Body of pancreas (tissue), 4 donors: ENCODE measurements at regions not wholly inside any gene's neighbourhood (a gene's known extent, or its start where the extent isn't known, plus 50 kb on each side); places are given as distances from the start of the nearest gene placed in this dataset.

Experiments
- ATAC-seq: fragments of 150-250 bp; one replicate; pipeline ENCODE4 v1.9.1; 2016
- DNase-seq, 4 donors: peaks; one replicate each; pipeline ENCODE4 v3.0.0-alpha.2; 2019
- H3K27ac ChIP-seq, 4 donors: fragments of 200-600 bp; sonication (generic); 1 replicate in 3 of 4; 2 replicates in 1 of 4; pipeline versions ENCODE4 v1.5.1 to v1.6.1; 2016 to 2019; ENCODE audit warnings: mild to moderate bottlenecking in 1 of 4, mixed read lengths in 1 of 4, moderate library complexity in 1 of 4
- H3K27me3 ChIP-seq, 2 donors: fragments of 200-600 bp; sonication (generic); one replicate each; pipeline ENCODE4 v1.6.0; 2016; ENCODE audit warnings: mild to moderate bottlenecking in 1 of 2
- H3K36me3 ChIP-seq, 2 donors: fragments of 200-600 bp; sonication (generic); replicated peaks in 1 of 2; 2 replicates each; pipeline ENCODE4 v1.5.1; 2016; ENCODE audit warnings: low read depth in 2 of 2; ENCODE audit not compliant: insufficient read depth in 1 of 2
- H3K4me1 ChIP-seq: fragments of 200-600 bp; sonication (generic); one replicate; pipeline ENCODE4 v1.6.0; 2016
- H3K4me3 ChIP-seq, 2 donors: fragments of 200-600 bp; sonication (generic); 1 replicate in 1 of 2; 2 replicates in 1 of 2; pipeline ENCODE4 v1.5.1; 2016 to 2019
- H3K9me3 ChIP-seq, 3 donors: fragments of 200-600 bp; sonication (generic); 1 replicate in 2 of 3; 2 replicates in 1 of 3; pipeline ENCODE4 v1.5.1; 2016
- POLR2A ChIP-seq, 3 donors: fragments of 450-650 bp; IDR thresholded peaks; one replicate each; pipeline ENCODE4 v1.6.1; 2016; ENCODE audit warnings: antibody characterized with exemption in 3 of 3, mild to moderate bottlenecking in 2 of 3
- WGBS, 2 donors: methylation state at CpG; one replicate each; pipeline ENCODE4 v1.1.5; 2017; 5-methylcytosine and 5-hydroxymethylcytosine counted together
- intact Hi-C: fragments of 100-400 bp; cut with DNase I; formaldehyde crosslinking; loops from one replicate; pipeline ENCODE4 v1.15.1; 2023
- TF ChIP-seq, protein P1 (sequence below), 7 experiments: fragments of 450-650 bp in 4 of 7; fragments of 200-600 bp in 3 of 7; sonication (generic) in 3 of 7; IDR thresholded peaks; one replicate each; pipeline ENCODE4 v1.5.1; 2016 to 2019; ENCODE audit warnings: antibody characterized with exemption in 7 of 7

DNA sequence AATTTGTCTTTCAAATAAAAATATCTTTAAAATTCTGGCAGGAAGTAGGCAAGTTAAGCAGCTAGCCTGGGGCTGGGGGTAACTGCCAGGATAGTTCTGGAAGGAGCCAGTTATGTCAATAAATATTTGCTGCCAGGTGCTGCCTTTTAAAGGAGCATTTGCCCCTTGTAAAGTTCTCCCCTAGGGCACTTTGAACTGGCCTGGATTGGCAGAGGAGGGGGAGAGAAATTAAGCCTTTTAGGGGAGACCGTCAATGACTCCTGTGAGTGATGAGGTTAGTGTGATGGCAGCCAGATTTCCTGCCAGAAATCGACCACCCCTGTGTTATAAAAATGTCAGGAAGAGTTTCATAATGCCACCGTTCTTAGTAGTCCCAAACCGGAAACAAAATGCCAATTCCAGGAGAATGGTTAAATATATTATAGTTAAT, 89.8 kb upstream of the ELL2 start:
- WGBS, 2 donors = 48% methylated on average over 4 of the region's 4 CpGs
- peak overlapping the region in 3 of 4 donors; percentile 4 to 73 (median 44) for H3K27ac ChIP-seq

DNA sequence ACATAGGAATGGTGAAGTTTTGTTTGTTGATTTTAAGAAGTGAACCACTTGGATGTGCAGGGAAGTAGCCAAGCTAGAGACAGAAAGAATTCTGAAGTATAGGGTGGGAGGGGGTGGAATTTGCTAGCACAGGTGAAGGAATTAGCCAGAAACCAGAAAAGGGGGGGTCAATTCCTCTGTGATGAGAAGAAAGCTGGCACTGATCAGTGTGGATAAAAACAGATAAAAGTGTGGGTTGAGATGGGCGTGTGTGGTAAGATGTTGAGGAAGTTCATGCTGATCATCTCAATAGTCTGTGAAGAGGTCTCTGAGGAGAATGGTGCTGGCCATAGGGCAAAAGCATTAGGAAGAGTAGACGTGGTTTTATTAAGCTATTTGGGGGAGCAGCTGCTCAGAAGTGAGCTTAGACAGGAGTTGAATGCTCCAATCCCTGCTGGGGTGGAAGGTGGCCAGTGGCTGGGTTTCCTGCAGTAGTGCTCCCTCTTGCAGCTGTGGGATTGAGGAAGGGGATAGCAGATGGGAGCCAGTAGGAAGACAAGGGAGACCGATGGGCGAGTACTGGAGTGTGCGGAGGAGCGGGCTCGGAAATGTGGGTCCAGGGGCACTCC, 88.7 kb upstream of the ELL2 start:
- DNase-seq = no peak
- H3K27me3 ChIP-seq = no peaks in the 10 kb centered on the region
- TF ChIP-seq, protein P1, sequence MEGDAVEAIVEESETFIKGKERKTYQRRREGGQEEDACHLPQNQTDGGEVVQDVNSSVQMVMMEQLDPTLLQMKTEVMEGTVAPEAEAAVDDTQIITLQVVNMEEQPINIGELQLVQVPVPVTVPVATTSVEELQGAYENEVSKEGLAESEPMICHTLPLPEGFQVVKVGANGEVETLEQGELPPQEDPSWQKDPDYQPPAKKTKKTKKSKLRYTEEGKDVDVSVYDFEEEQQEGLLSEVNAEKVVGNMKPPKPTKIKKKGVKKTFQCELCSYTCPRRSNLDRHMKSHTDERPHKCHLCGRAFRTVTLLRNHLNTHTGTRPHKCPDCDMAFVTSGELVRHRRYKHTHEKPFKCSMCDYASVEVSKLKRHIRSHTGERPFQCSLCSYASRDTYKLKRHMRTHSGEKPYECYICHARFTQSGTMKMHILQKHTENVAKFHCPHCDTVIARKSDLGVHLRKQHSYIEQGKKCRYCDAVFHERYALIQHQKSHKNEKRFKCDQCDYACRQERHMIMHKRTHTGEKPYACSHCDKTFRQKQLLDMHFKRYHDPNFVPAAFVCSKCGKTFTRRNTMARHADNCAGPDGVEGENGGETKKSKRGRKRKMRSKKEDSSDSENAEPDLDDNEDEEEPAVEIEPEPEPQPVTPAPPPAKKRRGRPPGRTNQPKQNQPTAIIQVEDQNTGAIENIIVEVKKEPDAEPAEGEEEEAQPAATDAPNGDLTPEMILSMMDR (IDR thresholded peaks at IDR 0.05) = no peak
- no peak for TF ChIP-seq POLR2A (IDR thresholded peaks at IDR 0.05)
- no peak overlapping the region for H3K4me3 ChIP-seq
- H3K4me1 ChIP-seq = peaks cover 37% of the 10 kb centered on the region
- intact Hi-C loops = no loop called here
- H3K9me3 ChIP-seq = no peaks in the 10 kb centered on the region
- WGBS, 2 donors = 91 to 93% methylated on average over 7 of the region's 7 CpGs
- peak overlapping the region in 2 of 4 donors; percentile 39 to 73 for H3K27ac ChIP-seq
- H3K36me3 ChIP-seq = no peaks in the 10 kb centered on the region
- ATAC-seq = no peak

More for the DNA sequence above, 89.8 kb upstream of the ELL2 start:
- H3K4me3 ChIP-seq = no peak overlapping the region
- no peaks in the 10 kb centered on the region for H3K36me3 ChIP-seq
- peak in 3 of 4 donors; percentile 12 to 42 (median 13) for DNase-seq
- intact Hi-C loops = no loop called here
- peak; percentile 76 for ATAC-seq
- no peaks in the 10 kb centered on the region for H3K9me3 ChIP-seq
- H3K27me3 ChIP-seq = no peaks in the 10 kb centered on the region
- TF ChIP-seq, protein P1 (IDR thresholded peaks at IDR 0.05) = no peak
- TF ChIP-seq POLR2A (IDR thresholded peaks at IDR 0.05) = no peak
- H3K4me1 ChIP-seq = peaks cover 37% of the 10 kb centered on the region

DNA sequence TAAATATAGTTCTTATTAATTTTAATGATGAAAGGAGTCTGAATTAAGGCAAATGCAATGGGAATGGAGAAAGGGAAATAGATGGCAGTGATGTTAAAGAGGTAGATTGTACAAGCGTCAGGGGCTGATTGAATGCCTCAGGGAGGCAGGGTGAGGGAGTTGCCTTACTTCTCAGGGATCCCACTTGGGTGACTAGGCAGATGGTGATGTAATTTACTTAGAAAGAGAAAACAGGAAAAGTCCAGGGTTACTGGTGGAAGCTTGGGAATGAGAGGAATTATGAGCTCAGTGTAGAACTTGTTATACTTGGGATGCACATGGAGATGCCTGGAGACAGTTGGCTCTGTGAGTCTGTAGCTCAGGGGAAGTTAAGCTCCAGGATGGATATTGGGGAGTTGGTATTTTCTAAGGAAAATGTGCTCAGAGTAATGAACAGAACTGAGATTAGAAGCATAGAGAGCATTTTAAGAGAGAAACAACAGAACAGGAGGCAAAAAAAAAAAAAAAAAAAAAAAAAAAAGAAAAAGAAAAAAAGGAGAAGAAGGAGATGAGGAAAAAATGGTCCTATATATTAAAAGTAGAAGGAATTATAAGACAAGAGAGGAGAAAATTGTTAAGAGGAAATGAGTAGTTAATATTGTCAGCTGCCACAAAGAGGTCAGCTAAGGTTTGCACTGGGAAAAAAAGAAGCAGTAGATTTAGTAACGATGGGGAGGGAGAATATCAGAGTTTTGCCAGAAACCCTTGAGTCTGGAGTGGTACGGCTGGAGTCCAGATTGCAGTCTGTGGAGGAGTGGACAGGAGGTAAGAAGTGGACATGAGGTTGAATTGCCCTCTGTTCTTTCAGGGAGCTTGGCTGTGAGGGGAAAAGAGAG, 88.0 kb upstream of the ELL2 start:
- ATAC-seq (no peak), DNase-seq (no peak)
- H3K4me3 ChIP-seq = no peak overlapping the region
- H3K27ac ChIP-seq = peak overlapping the region in 2 of 4 donors; percentile 37 to 39
- peaks cover 37% of the 10 kb centered on the region for H3K4me1 ChIP-seq
- no peaks in the 10 kb centered on the region for H3K27me3 ChIP-seq
- H3K36me3 ChIP-seq = no peaks in the 10 kb centered on the region
- 34 to 49% methylated on average over 3 of the region's 3 CpGs for WGBS, 2 donors
- intact Hi-C loops = no loop called here
- no peak for TF ChIP-seq POLR2A (IDR thresholded peaks at IDR 0.05)
- TF ChIP-seq, protein P1 (IDR thresholded peaks at IDR 0.05) = no peak
- H3K9me3 ChIP-seq = no peaks in the 10 kb centered on the region

DNA sequence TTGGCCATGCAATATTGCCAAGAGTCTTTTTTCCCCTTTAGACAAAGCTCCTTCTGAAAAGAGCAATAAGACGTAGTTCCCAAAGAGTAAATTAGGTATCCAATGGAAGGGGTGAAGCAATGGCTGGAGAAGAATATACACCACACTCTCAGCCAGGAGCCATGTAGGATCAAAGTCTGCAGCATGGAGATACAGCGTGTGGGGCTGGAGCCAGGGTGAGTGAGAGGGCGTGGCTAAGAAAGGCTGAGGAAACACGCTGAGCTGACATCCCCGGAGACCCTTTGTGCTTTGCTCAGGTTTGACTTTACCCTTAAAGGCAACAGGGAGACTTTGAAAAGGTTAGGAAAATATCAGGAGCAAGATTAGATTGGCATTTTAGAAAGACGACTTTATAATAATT, 87.1 kb upstream of the ELL2 start:
- intact Hi-C loops = no loop called here
- WGBS, 2 donors = 35 to 42% methylated on average over 6 of the region's 6 CpGs
- no peak overlapping the region for H3K27ac ChIP-seq
- H3K4me3 ChIP-seq = no peak overlapping the region
- H3K9me3 ChIP-seq = no peaks in the 10 kb centered on the region
- DNase-seq = peak; percentile 43 to 67 (median 48)
- H3K27me3 ChIP-seq = no peaks in the 10 kb centered on the region
- peaks cover 37% of the 10 kb centered on the region for H3K4me1 ChIP-seq
- no peak for TF ChIP-seq POLR2A (IDR thresholded peaks at IDR 0.05)
- TF ChIP-seq, protein P1 (IDR thresholded peaks at IDR 0.05) = no peak
- ATAC-seq = peak; percentile 67
- no peaks in the 10 kb centered on the region for H3K36me3 ChIP-seq
